Neuronal stem cell (in vitro differentiated cells): ENCODE measurements at regions not wholly inside any gene's neighbourhood (a gene's known extent, or its start where the extent isn't known, plus 50 kb on each side); places are given as distances from the start of the nearest gene placed in this dataset.
"Not testable (repeated sequence)": the region's sequence is repeated elsewhere in the genome, so short reads cannot be mapped to it uniquely, and the experiment has no call there.

Experiments
- DNase-seq: peaks from one replicate; pipeline ENCODE4 v3.0.0-alpha.2; 2013; ENCODE audit warnings: low spot score
- H2AFZ ChIP-seq: one replicate; pipeline ENCODE4 v1.6.1; 2013; ENCODE audit warnings: mild to moderate bottlenecking, low read length, inconsistent platforms
- H2AK5ac ChIP-seq: 2 replicates; pipeline ENCODE4 v1.6.1; 2013; ENCODE audit warnings: low read depth, mild to moderate bottlenecking, inconsistent platforms, low read length, moderate library complexity, mixed read lengths
- H2BK120ac ChIP-seq: 2 replicates; pipeline ENCODE4 v1.6.1; 2013; ENCODE audit warnings: low read depth, mild to moderate bottlenecking, inconsistent platforms, low read length, moderate library complexity, mixed read lengths
- H2BK12ac ChIP-seq: one replicate; pipeline ENCODE4 v1.6.1; 2013; ENCODE audit warnings: low read length, inconsistent platforms
- H2BK15ac ChIP-seq: 2 replicates; pipeline ENCODE4 v1.6.1; 2013; ENCODE audit warnings: mild to moderate bottlenecking, low read length, inconsistent platforms, mixed read lengths
- H2BK5ac ChIP-seq: one replicate; pipeline ENCODE4 v1.6.1; 2013; ENCODE audit warnings: inconsistent platforms, mild to moderate bottlenecking, low read length, moderate library complexity
- H3K14ac ChIP-seq: one replicate; pipeline ENCODE4 v1.6.1; 2013; ENCODE audit warnings: low read length, inconsistent platforms
- H3K18ac ChIP-seq: 2 replicates; pipeline ENCODE4 v1.6.1; 2013; ENCODE audit warnings: low read length, inconsistent platforms
- H3K23ac ChIP-seq: 2 replicates; pipeline ENCODE4 v1.6.1; 2013; ENCODE audit warnings: low read depth, mild to moderate bottlenecking, mixed read lengths, low read length, inconsistent platforms; ENCODE audit not compliant: poor library complexity
- H3K27ac ChIP-seq: replicated peaks from 3 replicates; pipeline ENCODE4 v1.5.1; 2013; ENCODE audit warnings: low read length, inconsistent platforms
- H3K27me3 ChIP-seq, 3 experiments: 2 replicates each; pipeline ENCODE4 v1.6.1; 2013; ENCODE audit warnings: low read length in 3 of 3, mild to moderate bottlenecking in 2 of 3, inconsistent platforms in 1 of 3, low read depth in 1 of 3, mixed read lengths in 1 of 3, moderate library complexity in 1 of 3; ENCODE audit not compliant: control insufficient read depth in 3 of 3, insufficient read depth in 3 of 3
- H3K36me3 ChIP-seq, 2 donors: replicated peaks in 1 of 2; 2 replicates each; pipeline ENCODE4 v1.6.1; 2013; ENCODE audit warnings: low read length in 2 of 2; ENCODE audit not compliant: control insufficient read depth in 2 of 2, insufficient read depth in 2 of 2
- H3K4ac ChIP-seq: 2 replicates; pipeline ENCODE4 v1.6.1; 2013; ENCODE audit warnings: inconsistent platforms, mild to moderate bottlenecking, low read length, moderate library complexity
- H3K4me1 ChIP-seq, 2 donors: 1 replicate in 1 of 2; 2 replicates in 1 of 2; pipeline ENCODE4 v1.6.1; 2013; ENCODE audit warnings: low read length in 2 of 2, low read depth in 1 of 2; ENCODE audit not compliant: control insufficient read depth in 2 of 2, insufficient read depth in 1 of 2
- H3K4me2 ChIP-seq: one replicate; pipeline ENCODE4 v1.6.1; 2013; ENCODE audit warnings: mild to moderate bottlenecking, low read length, inconsistent platforms; ENCODE audit not compliant: insufficient read depth, poor library complexity, severe bottlenecking
- H3K4me3 ChIP-seq, 2 donors: 2 replicates each; pipeline ENCODE4 v1.5.1; 2013; ENCODE audit warnings: low read length in 2 of 2, mild to moderate bottlenecking in 2 of 2, inconsistent platforms in 1 of 2, moderate library complexity in 1 of 2
- H3K79me1 ChIP-seq: one replicate; pipeline ENCODE4 v1.6.1; 2013; ENCODE audit warnings: low read depth, mild to moderate bottlenecking, inconsistent platforms, low read length, moderate library complexity
- H3K9ac ChIP-seq: one replicate; pipeline ENCODE4 v1.6.1; 2013; ENCODE audit warnings: mild to moderate bottlenecking, low read depth, low read length, inconsistent platforms; ENCODE audit not compliant: poor library complexity
- H3K9me3 ChIP-seq, 2 donors: replicated peaks in 1 of 2; 2 replicates each; pipeline versions ENCODE3 to v1.6.1; 2013; ENCODE audit warnings: low read length in 2 of 2, mild to moderate bottlenecking in 2 of 2, inconsistent platforms in 1 of 2, low read depth in 1 of 2, mixed read lengths in 1 of 2, moderate library complexity in 1 of 2; ENCODE audit not compliant: control insufficient read depth in 2 of 2, insufficient read depth in 1 of 2
- H4K8ac ChIP-seq: one replicate; pipeline ENCODE4 v1.6.1; 2013; ENCODE audit warnings: low read depth, mild to moderate bottlenecking, inconsistent platforms, low read length, moderate library complexity
- H4K91ac ChIP-seq: one replicate; pipeline ENCODE4 v1.6.1; 2013; ENCODE audit warnings: low read length, low read depth, mild to moderate bottlenecking, inconsistent platforms; ENCODE audit not compliant: poor library complexity
- WGBS, 2 donors: extraction: QIAGEN DNeasy Blood & Tissue Kit; methylation state at CpG; one replicate each; pipeline ENCODE4 v1.1.7; 2013; ENCODE audit warnings: missing lambda C conversion rate in 2 of 2, mixed read lengths in 1 of 2; ENCODE audit not compliant: insufficient read length in 2 of 2, insufficient replicate concordance in 1 of 2; ENCODE audit errors: extremely low coverage in 2 of 2; 5-methylcytosine and 5-hydroxymethylcytosine counted together

DNA sequence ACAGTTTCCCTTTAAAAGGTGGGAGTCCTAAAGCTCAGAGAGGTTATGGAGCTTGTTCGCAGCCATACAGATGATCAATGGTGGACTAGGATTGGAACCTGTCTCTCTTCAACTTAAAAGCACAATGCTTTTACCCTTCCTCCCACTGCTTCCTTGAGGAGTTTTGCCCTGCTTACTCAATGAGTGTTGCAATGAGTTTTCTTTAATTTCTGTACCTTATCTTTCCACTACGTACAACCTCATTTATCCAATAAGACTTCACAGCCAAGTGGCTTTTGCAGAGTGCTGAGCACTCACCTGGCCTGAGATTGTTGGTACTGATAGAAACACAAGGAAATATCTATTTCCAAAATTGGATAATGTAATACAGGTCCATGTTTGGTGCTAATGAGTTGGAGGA is 64.7 kb upstream of the ANKRD55 start:
- WGBS, 2 donors: no CpG with 5 or more reads among the region's 2 CpGs

GRCh38 chr5:56295311-56295710 is 62.2 kb upstream of the ANKRD55 start:
- H3K14ac ChIP-seq, H3K79me1 ChIP-seq, H3K9me3 ChIP-seq, H4K91ac ChIP-seq, H2BK15ac ChIP-seq, H3K4me3 ChIP-seq, H3K27me3 ChIP-seq, H3K4me1 ChIP-seq, H2AK5ac ChIP-seq, H3K18ac ChIP-seq, DNase-seq, H2BK12ac ChIP-seq, H4K8ac ChIP-seq, H2BK5ac ChIP-seq, H3K23ac ChIP-seq, H3K27ac ChIP-seq, H3K4ac ChIP-seq, H3K9ac ChIP-seq, H3K4me2 ChIP-seq, H2BK120ac ChIP-seq, H3K36me3 ChIP-seq, H2AFZ ChIP-seq: not testable (repeated sequence)
- WGBS, 2 donors: no CpG with 5 or more reads among the region's 23 CpGs

More for the DNA sequence above, 64.7 kb upstream of the ANKRD55 start:
- H3K27ac ChIP-seq: no peak overlapping the region
- no peak overlapping the region for H3K14ac ChIP-seq
- H3K9ac ChIP-seq: no peak overlapping the region
- no peak overlapping the region for H3K4ac ChIP-seq
- no peak overlapping the region for H3K18ac ChIP-seq
- H3K9me3 ChIP-seq: peaks cover 0 to 4% of the 10 kb centered on the region in 2 donors
- H2BK15ac ChIP-seq: no peak overlapping the region
- no peak overlapping the region for H3K4me3 ChIP-seq
- H3K27me3 ChIP-seq: no peaks in the 10 kb centered on the region
- no peak overlapping the region for H2BK12ac ChIP-seq
- no peak overlapping the region for H3K4me2 ChIP-seq
- no peak overlapping the region for H2AK5ac ChIP-seq
- H3K4me1 ChIP-seq: peaks cover 0 to 3% of the 10 kb centered on the region in 2 donors
- no peaks in the 10 kb centered on the region for H3K36me3 ChIP-seq
- DNase-seq: no peak
- no peaks in the 10 kb centered on the region for H3K79me1 ChIP-seq
- H2BK5ac ChIP-seq: no peak overlapping the region
- no peak overlapping the region for H4K91ac ChIP-seq
- H4K8ac ChIP-seq: no peak overlapping the region
- H2BK120ac ChIP-seq: no peak overlapping the region
- H2AFZ ChIP-seq: no peak overlapping the region
- H3K23ac ChIP-seq: no peak overlapping the region

GRCh38 chr5:56294354-56294753 is 61.2 kb upstream of the ANKRD55 start:
- no peak for DNase-seq
- H3K4me2 ChIP-seq: no peak overlapping the region
- no peak overlapping the region for H2BK12ac ChIP-seq
- no peak overlapping the region for H3K27ac ChIP-seq
- H2AFZ ChIP-seq: no peak overlapping the region
- H3K36me3 ChIP-seq: no peaks in the 10 kb centered on the region
- no CpG with 5 or more reads among the region's 2 CpGs for WGBS, 2 donors
- H3K18ac ChIP-seq: no peak overlapping the region
- H3K4me1 ChIP-seq: peaks cover 0 to 3% of the 10 kb centered on the region in 2 donors
- H3K79me1 ChIP-seq: no peaks in the 10 kb centered on the region
- H4K8ac ChIP-seq: no peak overlapping the region
- H3K9ac ChIP-seq: no peak overlapping the region
- no peak overlapping the region for H2BK120ac ChIP-seq
- H3K4me3 ChIP-seq: no peak overlapping the region
- no peak overlapping the region for H3K4ac ChIP-seq
- no peak overlapping the region for H2BK15ac ChIP-seq
- H3K9me3 ChIP-seq: peaks cover 0 to 4% of the 10 kb centered on the region in 2 donors
- H4K91ac ChIP-seq: no peak overlapping the region
- H3K27me3 ChIP-seq: no peaks in the 10 kb centered on the region
- H3K23ac ChIP-seq: no peak overlapping the region
- no peak overlapping the region for H2AK5ac ChIP-seq
- no peak overlapping the region for H3K14ac ChIP-seq
- H2BK5ac ChIP-seq: no peak overlapping the region

DNA sequence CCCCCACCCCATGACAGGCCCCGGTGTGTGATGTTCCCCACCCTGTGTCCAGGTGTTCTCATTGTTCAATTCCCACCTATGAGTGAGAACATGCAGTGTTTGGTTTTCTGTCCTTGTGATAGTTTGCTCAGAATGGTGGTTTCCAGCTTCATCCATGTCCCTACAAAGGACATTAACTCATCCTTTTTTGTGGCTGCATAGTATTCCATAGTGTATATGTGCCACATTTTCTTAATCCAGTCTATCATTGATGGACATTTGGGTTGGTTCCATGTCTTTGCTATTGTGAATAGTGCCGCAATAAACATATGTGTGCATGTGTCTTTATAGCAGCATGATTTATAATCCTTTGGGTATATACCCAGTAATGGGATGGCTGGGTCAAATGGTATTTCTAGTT is 59.7 kb upstream of the ANKRD55 start:
- H3K18ac ChIP-seq, H2BK5ac ChIP-seq, H2BK120ac ChIP-seq, H3K4me2 ChIP-seq, H3K79me1 ChIP-seq, H3K4me1 ChIP-seq, H3K23ac ChIP-seq, H3K9ac ChIP-seq, H3K36me3 ChIP-seq, H4K8ac ChIP-seq, H2BK12ac ChIP-seq, H3K14ac ChIP-seq, H3K27ac ChIP-seq, H2AK5ac ChIP-seq, H3K27me3 ChIP-seq, H4K91ac ChIP-seq, H2BK15ac ChIP-seq, H2AFZ ChIP-seq, H3K4ac ChIP-seq, H3K4me3 ChIP-seq, DNase-seq, H3K9me3 ChIP-seq: not testable (repeated sequence)
- no CpG with 5 or more reads among the region's 2 CpGs for WGBS, 2 donors
